ENCODE measurements at regions not wholly inside any gene's neighbourhood (a gene's known extent, or its start where the extent isn't known, plus 50 kb on each side); places are given as distances from the start of the nearest gene placed in this dataset.

DNA sequence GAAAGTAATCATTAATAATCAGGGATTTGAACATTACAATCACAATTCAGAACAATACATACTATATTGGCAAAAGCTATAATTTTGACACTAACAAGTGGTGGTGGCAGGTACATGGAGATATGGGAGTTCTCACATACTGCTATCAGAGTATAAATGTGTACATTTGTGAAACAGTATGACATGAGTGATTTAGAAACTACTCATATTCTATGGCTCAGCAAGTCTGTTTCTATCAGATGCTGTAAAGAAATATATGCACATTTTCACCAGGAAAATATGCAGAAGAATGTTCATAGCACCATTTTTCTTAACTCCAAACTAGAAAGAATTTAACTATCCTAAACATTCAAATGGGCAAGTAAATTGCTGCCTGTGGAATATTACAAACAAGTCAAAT is 620.0 kb downstream of the SH2D4B start:
- no peak for ATAC-seq (ENCODE audit: low FRiP score in 2 of 2)
- Histone ChIP-seq H3K36me3 (no peaks in the 10 kb centered on the region), H3K4me1 (no peaks in the 10 kb centered on the region), H3K27ac (no peak overlapping the region), H3K4me3 (no peak overlapping the region), H3K9me3 (no peaks in the 10 kb centered on the region), H3K27me3 (no peaks in the 10 kb centered on the region)
- no peak for DNase-seq
- no peak for TF ChIP-seq POLR2A (IDR thresholded peaks at IDR 0.05)
- TF ChIP-seq POLR2AphosphoS5 (IDR thresholded peaks at IDR 0.05), result no peak
- TF ChIP-seq EP300 (IDR thresholded peaks at IDR 0.05), result no peak
- TF ChIP-seq CTCF (IDR thresholded peaks at IDR 0.05), result no peak

DNA sequence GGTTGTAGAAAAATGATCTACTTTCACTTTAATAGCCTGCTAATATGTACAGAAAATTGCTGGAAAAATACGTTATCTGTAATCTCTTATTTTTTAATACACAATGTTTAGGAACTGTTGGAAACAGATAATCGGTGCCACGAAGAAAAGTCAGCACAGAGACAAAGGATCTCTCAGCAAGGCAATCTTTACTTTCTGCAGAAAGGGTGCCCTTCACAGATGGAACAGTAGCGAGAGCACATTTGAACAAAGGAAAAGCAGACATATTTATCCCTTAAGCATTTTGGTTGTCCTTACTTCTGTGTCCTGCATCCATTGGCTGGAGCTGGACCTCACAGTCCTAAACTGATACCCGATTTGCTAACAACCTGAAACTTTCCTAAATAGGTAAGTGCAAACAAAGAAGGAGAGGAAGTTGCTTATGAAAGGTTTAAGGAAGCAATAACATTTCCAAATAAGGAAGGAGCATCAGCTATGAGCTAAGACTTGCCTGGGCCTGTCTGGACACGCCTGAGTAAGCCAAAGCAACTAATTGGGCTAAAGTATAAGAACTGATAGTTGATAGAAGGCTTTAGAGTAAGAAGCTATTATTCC is 640.0 kb downstream of the SH2D4B start:
- no peaks in the 10 kb centered on the region for H3K36me3 ChIP-seq
- ATAC-seq (ENCODE audit: low FRiP score in 2 of 2) (no peak), DNase-seq (no peak)
- peaks cover 0 to 6% (median 0%) of the 10 kb centered on the region in 4 donors for H3K9me3 ChIP-seq
- no peak overlapping the region for H3K4me3 ChIP-seq
- 86 to 90% methylated on average over 6 of the region's 6 CpGs for WGBS, 2 donors
- no peak for TF ChIP-seq POLR2A (IDR thresholded peaks at IDR 0.05)
- no peak for TF ChIP-seq POLR2AphosphoS5 (IDR thresholded peaks at IDR 0.05)
- no peak for TF ChIP-seq EP300 (IDR thresholded peaks at IDR 0.05)
- no peak for TF ChIP-seq CTCF (IDR thresholded peaks at IDR 0.05)
- no peaks in the 10 kb centered on the region for H3K4me1 ChIP-seq
- H3K27ac ChIP-seq, result no peak overlapping the region
- H3K27me3 ChIP-seq, result no peaks in the 10 kb centered on the region

DNA sequence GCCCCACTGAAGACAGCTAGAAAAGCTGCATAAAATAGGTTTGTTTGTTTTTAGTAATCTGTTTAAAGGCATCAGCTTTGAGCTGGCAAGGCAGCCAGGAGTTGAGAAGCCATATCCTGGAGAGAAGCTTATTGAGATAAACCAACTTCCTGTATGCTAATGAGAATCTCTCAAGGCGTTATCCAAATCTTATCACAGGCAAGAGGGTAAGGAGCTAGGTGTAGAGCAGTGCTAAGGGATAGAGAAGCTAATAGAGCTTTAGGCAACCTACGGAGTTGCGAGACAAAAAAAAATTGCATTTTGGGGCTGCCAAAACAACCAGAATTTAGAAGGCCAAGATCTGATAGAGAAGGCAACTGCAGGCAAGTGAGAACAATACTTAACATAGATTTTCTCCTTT is 641.6 kb downstream of the SH2D4B start:
- WGBS, 2 donors, result 64 to 79% methylated on average over 3 of the region's 3 CpGs
- Histone ChIP-seq H3K9me3 (peaks cover 0 to 6% (median 0%) of the 10 kb centered on the region in 4 donors), H3K4me1 (no peaks in the 10 kb centered on the region), H3K4me3 (no peak overlapping the region), H3K27ac (no peak overlapping the region), H3K27me3 (no peaks in the 10 kb centered on the region), H3K36me3 (no peaks in the 10 kb centered on the region)
- no peak for ATAC-seq (ENCODE audit: low FRiP score in 2 of 2)
- TF ChIP-seq POLR2AphosphoS5 (IDR thresholded peaks at IDR 0.05) (no peak), CTCF (IDR thresholded peaks at IDR 0.05) (no peak), POLR2A (IDR thresholded peaks at IDR 0.05) (no peak), EP300 (IDR thresholded peaks at IDR 0.05) (no peak)
- DNase-seq, result no peak

GRCh38 chr10:81179805-81180452 is 642.2 kb downstream of the SH2D4B start:
- Histone ChIP-seq H3K27me3 (no peaks in the 10 kb centered on the region), H3K4me3 (no peak overlapping the region), H3K36me3 (no peaks in the 10 kb centered on the region), H3K27ac (no peak overlapping the region), H3K9me3 (peaks cover 0 to 6% (median 0%) of the 10 kb centered on the region in 4 donors), H3K4me1 (no peaks in the 10 kb centered on the region)
- no peak for ATAC-seq (ENCODE audit: low FRiP score in 2 of 2)
- WGBS, 2 donors, result 59 to 67% methylated on average over 6 of the region's 6 CpGs
- no peak for TF ChIP-seq POLR2AphosphoS5 (IDR thresholded peaks at IDR 0.05)
- no peak for TF ChIP-seq POLR2A (IDR thresholded peaks at IDR 0.05)
- TF ChIP-seq CTCF (IDR thresholded peaks at IDR 0.05), result no peak
- TF ChIP-seq EP300 (IDR thresholded peaks at IDR 0.05), result no peak
- no peak for DNase-seq

- Histone ChIP-seq H3K9me3 (peaks cover 0 to 5% (median 0%) of the 10 kb centered on the region in 4 donors), H3K27me3 (no peaks in the 10 kb centered on the region), H3K36me3 (no peaks in the 10 kb centered on the region), H3K4me1 (no peaks in the 10 kb centered on the region), H3K4me3 (no peak overlapping the region), H3K27ac (no peak overlapping the region)
- WGBS, 2 donors, result 93 to 94% methylated on average over 12 to 13 of the region's 13 CpGs
- ATAC-seq (ENCODE audit: low FRiP score in 2 of 2), result no peak
- no peak for TF ChIP-seq CTCF (IDR thresholded peaks at IDR 0.05)
- no peak for TF ChIP-seq POLR2AphosphoS5 (IDR thresholded peaks at IDR 0.05)
- TF ChIP-seq POLR2A (IDR thresholded peaks at IDR 0.05), result no peak
- TF ChIP-seq EP300 (IDR thresholded peaks at IDR 0.05), result no peak
- DNase-seq, result no peak
These were observed 644.6 kb downstream of the SH2D4B start for GRCh38 chr10:81182296-81182695.
